C4-2B (cell line): ENCODE measurements at regions not wholly inside any gene's neighbourhood (a gene's known extent, or its start where the extent isn't known, plus 50 kb on each side); places are given as distances from the start of the nearest gene placed in this dataset.

Experiments
- H3K27ac ChIP-seq: fragments of 450-650 bp; 2 replicates; pipeline ENCODE4 v1.5.1; 2017
- CTCF ChIP-seq: fragments of 450-650 bp; conservative IDR thresholded peaks from 2 replicates; pipeline ENCODE4 v1.5.1; 2017; ENCODE audit warnings: mild to moderate bottlenecking
- ZFX ChIP-seq: fragments of 450-650 bp; IDR thresholded peaks from 2 replicates; pipeline ENCODE4 v1.6.1; 2017

- TF ChIP-seq ZFX (no peak), CTCF (no peak)
- H3K27ac ChIP-seq, result no peak overlapping the region
Observed at GRCh38 chr14:81811705-81812269, 278.1 kb upstream of the SEL1L start.

- no peak for TF ChIP-seq CTCF
- no peak for TF ChIP-seq ZFX
- no peak overlapping the region for H3K27ac ChIP-seq
Observed at GRCh38 chr14:81818271-81818670, 284.6 kb upstream of the SEL1L start.

GRCh38 chr14:81819344-81819743 lies 285.7 kb upstream of the SEL1L start:
- TF ChIP-seq ZFX, result no peak
- no peak overlapping the region for H3K27ac ChIP-seq

- TF ChIP-seq CTCF, result no peak
- no peak for TF ChIP-seq ZFX
- H3K27ac ChIP-seq, result no peak overlapping the region
Observed at GRCh38 chr14:81819910-81820309, 286.3 kb upstream of the SEL1L start.

GRCh38 chr14:81826081-81826480 lies 292.4 kb upstream of the SEL1L start:
- no peak for TF ChIP-seq CTCF
- no peak for TF ChIP-seq ZFX
- H3K27ac ChIP-seq, result no peak overlapping the region

GRCh38 chr14:81829447-81829846 lies 295.8 kb upstream of the SEL1L start:
- TF ChIP-seq CTCF (no peak), ZFX (no peak)
- no peak overlapping the region for H3K27ac ChIP-seq

- TF ChIP-seq ZFX, result no peak
- no peak for TF ChIP-seq CTCF
- H3K27ac ChIP-seq, result no peak overlapping the region
Observed at GRCh38 chr14:81831128-81831820, 297.6 kb upstream of the SEL1L start.

- TF ChIP-seq CTCF (no peak), ZFX (no peak)
- no peak overlapping the region for H3K27ac ChIP-seq
Observed at GRCh38 chr14:81834308-81834707, 300.7 kb upstream of the SEL1L start.
